GM19238 (cell line): ENCODE measurements at regions not wholly inside any gene's neighbourhood (a gene's known extent, or its start where the extent isn't known, plus 50 kb on each side); places are given as distances from the start of the nearest gene placed in this dataset.
"Not testable (repeated sequence)": the region's sequence is repeated elsewhere in the genome, so short reads cannot be mapped to it uniquely, and the experiment has no call there.

Experiments used
- DNase-seq: peaks from one replicate; pipeline ENCODE4 v3.0.0; 2011; ENCODE audit warnings: low spot score; ENCODE audit not compliant: insufficient read length

DNA sequence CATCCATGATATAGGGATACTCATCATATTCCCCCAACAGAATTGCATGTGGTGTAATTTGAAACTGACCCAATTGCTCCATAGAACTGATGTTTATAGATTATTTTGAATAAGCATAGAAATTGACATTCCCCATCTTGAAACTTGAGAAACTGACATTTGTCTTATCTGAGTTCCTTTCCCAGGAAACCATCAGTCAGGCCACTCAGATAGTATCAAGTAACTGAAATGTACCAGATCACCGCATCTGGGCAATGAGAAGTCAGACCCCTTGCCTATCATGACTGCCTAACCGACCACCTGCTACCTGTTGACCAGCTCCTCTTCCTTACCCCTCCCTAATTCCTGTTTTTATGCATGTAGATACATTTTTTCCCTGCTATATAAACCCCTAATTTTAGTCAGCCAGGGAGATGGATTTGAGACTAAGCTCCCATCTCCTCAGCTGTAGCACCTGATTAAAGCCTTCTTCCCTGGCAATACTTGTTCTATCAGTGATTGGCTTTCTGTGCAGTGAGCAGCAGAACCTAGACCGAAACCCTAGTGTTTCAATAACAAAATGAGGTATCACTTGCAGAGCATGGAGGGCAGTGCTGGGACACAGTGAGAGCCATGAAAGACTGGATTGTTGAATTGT lies 274.5 kb downstream of the LPIN1 start:
- DNase-seq: no peak

DNA sequence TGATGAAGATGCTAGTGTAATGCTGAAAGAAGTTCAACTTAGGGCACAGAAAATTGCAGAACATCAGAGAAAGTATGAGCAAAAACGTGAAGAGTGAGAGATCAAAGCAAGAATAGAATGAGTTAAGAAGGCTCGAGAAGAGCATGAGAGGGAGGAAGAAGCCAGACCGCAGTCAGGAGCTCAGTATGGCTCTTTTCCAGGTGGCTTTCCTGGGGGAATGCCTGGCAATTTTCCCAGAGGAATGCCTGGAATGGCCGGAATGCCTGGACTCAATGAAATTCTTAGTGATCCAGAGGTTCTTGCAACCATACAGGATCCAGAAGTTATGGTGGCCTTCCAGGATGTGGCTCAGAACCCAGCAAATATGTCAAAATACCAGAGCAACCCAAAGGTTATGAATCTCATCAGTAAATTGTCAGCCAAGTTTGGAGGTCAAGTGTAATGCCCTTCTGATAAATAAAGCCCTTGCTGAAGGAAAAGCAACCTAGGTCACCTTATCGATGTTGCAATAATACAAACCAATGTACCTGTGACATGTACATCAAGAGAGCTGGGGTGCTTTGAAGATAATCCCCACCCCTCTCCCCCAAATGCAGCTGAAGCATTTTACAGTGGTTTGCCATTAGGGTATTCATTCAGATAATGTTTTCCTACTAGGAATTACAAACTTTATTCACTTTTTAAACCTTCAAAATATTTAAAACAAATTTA lies 277.9 kb downstream of the LPIN1 start:
- not testable (repeated sequence) for DNase-seq

DNA sequence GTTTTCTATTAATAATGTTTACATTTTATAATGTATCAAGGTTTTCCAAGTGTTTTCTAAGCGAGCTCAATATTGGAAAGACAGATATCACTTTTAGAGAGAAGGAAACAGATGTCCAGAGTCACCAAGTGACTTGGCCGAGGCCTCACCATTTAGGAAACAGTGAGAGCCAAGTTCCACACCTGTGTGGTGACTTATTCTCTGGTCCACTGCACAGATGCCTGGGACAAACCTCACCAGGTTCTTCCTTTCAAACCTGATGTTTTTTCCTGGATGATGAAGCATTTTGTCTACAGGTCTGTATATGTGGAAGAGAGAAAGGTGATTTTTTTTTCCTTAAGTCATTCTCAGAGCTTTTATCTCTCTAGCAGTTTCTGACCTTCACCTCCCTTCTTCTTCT lies 280.7 kb downstream of the LPIN1 start:
- no peak for DNase-seq

DNA sequence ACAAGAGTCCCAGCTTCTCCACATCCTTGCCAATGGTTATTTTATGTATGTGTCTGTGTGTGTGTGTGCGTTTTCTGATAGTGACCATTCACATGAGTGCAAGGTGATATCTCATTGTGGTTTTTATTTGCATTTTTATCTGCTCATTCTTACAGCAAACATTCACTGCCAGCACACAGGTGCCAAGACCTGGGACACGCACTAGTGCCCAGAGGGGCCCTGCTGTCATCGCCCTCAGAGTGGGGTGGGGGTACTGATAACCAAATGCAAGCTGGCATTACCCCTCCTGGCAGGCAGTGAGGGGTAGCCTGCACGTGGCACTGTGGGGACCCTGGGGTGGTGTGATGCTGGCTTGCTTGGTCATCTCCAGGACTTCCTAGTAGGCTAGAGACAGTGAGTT lies 285.4 kb downstream of the LPIN1 start:
- no peak for DNase-seq

DNA sequence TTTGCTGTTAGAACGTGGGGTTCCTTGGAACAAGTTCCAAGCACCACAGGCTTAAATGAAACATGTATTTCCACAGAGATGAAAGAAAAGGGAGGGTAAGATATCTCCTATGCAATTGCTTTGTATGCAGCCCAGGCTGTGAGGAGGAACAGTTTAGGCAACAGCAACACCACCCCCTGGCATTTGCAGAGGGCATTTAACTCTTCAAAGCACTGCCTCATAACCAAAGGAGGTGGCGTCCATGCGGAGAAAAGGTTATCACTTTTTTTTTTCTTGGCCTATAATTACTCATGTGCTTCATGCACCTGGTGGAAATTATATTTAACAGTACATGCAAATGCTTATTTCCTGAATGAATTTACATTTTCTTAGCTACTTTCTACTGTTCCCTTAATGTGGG lies 286.0 kb downstream of the LPIN1 start:
- DNase-seq: peak; percentile 30

DNA sequence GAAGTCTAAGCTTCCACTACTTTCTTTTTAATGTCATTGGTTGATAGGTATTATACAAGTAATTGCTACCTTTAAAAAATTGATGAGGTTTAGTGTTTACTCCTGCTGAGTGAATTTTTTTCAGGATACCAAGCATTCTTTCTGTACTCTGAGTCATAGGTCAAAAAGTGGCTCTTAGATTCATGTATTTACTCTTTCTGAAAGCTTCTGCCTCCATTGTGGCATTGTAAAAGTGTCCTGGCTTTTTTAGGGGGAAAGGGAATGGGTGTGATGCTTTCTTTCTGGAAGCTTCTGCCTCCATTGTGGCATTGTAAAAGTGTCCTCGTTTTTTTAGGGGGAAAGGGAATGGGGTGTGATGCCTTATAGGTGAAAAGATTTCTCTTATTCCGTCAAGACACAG lies 286.5 kb downstream of the LPIN1 start:
- no peak for DNase-seq

DNA sequence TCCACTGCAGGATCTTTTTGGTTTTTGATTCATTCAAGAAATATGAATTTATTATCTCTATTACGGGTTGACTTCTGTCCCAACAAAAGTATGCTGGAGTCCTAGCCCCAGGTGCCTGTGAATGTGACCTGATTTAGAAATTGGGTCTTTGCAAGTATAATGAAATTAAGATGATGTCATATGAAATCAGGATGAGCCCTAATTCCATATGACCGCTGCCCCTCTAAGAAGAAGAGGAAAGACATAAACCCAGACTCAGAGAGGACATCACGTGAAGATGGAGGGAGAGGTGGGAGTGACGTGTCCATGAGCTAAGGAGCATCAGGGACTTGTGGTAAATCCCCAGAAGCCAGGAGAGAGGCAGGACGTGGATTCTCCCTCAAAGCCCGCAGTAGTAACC lies 287.1 kb downstream of the LPIN1 start:
- DNase-seq: no peak

DNA sequence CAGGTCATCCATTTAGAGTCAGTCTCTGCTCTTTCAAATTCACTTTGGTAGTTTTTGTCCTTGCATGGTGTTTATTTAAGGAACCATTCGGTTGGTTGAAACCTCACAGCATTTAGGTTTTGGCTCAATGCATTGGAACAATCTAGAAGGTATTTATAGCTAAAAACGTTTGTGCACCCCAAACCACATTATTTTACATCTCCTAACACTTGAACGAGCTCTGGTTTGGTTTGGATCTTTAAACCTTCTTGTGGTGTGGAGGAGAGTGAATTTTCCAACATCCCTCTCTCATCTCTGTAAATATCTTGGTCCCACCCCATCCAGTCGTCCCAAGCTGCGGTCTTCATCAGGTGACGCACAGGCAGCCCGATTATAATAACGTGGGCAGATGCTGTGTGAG lies 287.9 kb downstream of the LPIN1 start:
- no peak for DNase-seq

DNA sequence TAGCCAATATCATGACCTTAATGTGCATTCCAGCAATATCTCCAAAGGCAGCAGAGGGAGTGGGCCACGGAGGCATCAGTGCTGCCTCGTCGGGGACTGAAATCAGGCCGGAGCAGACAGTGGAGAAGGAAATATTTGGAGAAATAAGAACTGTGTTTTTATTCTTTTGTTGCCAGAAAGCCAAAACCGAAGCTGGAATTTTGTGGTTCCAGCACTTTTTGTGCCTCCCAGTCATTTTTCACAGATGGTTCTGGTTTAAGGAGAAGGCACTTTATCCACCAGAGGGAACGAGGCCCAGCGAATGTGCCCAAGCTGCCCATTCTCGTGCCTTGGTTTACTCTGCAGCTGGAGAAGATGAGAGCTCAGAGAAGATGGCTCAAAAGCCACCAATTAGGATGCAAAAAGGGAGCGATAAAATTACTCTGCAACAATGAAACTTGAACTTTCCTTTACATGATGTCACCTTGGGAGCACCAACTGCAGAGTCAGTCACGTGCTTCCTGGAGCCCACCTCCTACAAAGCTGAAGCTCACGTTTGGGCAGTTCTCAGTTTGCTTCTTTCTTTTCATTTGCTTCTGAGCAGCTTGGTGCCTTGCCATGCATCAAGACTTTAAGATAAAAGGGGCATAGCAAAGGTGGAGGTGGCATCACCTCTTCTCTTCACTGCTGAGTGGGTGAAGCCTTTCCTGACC lies 288.7 kb downstream of the LPIN1 start:
- no peak for DNase-seq

DNA sequence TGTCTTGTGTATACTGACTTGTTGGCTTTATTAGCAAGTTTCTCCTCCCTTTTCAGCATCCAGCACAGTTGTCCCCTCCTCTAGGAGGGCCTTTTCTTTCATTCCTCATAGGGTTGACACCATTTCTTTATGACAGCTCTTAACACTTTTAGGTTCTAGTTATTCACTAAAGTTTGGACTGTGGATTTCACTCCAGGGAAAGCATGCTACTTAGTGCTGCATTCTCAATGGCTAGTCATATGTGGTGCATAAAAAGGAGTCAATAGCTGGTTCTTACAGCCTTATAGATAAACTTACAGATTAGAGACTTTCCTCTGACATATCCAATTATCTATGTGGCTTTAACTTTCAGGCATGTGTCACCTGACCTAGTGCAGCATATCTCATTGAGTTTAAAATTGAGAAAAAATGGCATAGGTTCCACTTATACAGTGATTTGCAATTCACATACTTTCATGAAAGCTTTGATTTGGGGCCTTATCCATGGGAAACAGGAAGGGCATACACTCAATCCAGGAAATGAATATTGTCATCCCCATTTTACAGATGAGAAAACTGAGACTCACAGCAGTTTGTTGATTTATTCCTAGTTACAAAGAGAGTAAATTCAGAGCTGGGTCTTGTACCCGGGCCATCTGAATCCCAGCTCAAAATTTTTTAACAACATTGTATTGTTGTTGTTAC lies 289.7 kb downstream of the LPIN1 start:
- DNase-seq: no peak

DNA sequence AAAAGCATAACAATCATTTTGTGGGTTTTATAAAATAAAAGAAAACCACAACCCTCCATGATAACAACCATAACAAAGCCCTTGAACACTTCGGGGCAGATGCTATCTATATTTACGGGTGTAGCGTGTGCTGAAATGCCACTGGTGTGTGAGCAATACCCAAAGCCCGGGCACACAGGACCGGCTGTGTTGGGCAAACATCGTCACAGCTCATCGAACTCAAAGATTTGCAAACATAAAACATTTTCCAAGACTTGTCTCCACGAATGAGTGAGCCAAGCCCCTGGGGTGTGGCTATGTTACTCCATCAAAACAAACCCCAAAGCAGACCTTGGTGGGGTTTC lies 290.2 kb downstream of the LPIN1 start:
- DNase-seq: no peak

DNA sequence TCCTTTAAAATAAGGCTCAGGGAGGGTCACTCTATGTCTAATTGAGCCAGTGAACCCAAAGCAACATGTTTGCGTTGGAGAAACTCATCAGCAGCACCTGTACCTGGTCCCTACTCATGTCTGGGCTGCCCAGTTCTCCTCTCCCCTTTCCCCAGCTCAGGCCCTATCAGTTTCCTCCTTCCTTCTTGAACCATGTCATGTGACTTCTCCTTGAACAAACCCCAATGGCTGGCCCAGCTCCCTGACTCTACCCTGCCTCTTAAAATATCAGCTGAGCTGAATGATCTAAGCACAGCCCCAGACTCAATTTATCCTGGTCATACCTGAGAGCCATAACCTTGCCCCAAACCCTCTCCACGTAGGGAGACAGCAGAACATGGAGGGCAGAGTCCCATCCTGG lies 290.9 kb downstream of the LPIN1 start:
- DNase-seq: no peak

DNA sequence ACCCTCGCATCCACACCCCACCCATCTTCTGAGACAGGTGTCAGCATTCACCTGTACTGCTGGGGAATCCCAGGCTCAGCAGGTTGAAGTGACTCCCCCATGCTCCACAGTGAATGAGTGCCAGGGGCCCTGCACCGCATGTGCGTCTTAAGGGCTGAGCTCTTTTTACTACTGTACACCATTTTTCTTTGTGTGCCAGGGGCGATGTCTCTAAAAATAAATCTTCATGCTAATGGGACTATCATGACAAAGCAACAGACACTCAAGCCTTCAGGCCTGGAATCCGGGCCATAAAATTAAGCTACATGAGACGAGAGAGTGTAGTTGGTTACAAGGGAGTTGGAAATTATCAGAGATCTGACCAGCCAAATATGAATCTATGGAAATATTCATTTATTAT lies 294.8 kb downstream of the LPIN1 start:
- no peak for DNase-seq

DNA sequence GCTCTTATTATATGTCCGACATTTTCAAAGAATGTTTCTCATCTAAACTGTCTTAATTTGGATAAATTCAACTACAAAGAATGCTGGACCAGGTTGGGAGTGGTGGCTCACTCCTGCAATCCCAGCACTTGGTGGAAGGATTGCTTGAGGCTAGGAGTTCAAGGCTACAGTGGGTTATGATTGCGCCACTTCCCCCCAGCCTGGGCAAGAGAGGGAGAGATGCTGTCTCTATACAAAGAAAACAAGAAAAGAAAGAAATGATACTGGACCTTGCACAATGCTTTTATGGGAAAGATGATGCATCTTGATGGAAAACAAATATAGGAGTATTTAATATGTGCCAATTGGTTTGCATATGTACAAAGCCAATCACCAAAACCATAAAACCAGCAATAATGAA lies 296.7 kb downstream of the LPIN1 start:
- DNase-seq: no peak

DNA sequence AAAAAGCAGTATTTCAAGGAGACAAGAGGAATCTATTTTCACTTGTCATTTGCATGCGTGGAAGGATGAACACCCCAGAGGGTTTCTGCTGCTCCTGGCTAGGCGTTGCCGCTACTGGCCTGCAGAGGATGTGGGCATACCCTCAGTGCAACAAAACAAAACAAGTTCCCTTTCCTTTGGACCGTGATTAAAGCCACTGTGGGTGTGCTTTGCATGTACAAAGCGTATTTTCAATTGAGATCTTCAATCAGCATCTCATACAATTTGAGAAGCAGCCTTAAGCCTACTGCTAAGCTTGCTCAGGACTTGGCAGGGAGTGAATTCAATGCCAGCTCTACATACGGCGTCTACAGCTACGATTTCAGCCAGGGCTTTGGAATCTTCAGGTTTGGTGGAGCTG lies 298.4 kb downstream of the LPIN1 start:
- DNase-seq: peak; percentile 14

DNA sequence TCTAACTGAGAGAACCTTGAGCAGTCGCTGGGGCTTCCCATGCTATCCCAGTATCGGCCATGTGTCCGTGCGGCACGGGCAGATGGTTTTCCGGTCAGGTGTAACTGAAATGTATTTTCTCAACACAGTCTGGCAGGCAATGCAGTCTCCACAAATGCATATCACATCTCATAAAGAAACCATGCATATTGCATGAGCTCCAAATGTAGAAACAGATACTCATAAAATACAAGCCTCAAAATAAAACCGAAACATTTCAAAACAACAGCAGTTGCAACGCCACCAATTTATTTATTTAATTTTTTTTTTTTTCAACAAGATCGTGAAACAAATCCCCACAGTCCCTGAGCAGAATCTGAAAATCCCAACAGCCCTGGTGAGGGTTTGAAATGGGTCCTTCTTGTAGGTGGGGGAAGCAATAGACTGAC lies 299.4 kb downstream of the LPIN1 start:
- peak; percentile 22 for DNase-seq

DNA sequence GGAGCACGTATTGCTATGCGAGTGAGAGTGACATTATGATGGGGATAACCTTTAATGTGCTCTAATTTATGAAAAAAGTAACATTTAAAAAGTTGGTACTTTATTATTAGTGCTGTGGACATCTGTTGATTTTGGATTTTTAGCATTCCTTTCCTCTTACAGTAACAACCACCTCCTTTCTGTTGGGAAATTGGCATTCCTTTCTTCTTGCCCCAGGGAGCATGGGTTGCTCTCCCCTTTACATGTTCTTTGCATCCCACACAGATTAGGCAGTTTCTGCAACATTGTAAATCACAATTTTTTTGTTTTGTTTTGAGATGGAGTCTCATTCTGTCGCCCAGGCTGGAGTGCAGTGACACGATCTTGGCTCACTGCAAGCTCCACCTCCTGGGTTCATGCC lies 300.2 kb downstream of the LPIN1 start:
- DNase-seq: no peak

DNA sequence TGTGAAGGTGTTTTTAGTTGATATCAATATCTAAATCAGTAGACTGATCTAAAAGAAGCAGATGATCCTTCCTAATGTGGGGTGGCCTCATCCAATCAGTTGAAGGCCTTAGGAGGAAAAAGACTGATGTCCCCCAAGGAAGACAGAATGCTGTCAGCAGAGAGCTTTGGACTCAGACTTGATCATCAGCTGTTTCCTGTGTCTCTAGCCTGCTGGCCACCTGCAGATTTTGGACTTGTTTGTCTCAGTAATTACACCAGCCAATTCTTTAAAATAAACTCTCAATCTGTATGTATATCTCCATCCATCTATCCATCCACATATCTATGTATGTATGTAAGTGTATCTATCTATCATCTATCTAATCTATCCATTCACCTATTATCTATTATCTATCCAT lies 301.3 kb downstream of the LPIN1 start:
- no peak for DNase-seq

DNA sequence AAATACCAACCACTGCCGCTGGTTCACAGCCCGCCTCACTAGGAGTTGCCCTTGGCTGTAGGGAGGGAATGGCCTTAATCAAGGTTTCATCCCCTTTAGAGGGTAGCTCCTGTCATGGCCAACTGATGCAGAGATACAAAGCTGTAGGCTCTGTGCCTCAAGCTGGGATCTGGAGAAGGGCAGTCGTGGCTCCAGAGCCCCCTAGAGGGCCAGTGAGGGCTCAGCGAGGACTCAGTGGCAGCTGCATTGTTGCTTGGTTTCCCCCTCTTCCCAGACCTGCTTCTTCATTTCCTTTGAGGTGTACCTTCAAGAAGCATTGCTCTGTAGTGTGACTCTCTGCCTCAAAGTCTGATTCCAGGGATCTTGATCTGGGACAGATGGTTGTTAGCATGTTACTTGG lies 302.1 kb downstream of the LPIN1 start:
- no peak for DNase-seq

DNA sequence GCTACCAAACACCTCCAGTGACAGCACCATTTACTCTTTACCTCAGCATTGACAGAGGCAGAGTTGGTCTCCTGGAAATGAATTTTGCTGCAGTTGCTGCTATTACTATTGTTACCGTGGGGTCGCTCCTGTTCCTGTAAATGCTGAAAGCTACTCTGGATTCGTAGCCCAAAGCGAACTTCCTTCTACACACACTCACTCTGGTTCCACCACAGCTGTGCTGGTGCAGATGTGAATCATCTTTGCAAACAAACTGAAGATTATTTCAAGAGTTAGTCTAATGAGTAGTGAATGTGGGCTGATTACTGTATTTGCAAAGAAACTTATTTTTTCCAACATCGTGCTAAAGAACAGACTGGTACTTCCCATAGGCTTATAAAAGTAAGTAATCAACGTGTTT lies 304.0 kb downstream of the LPIN1 start:
- no peak for DNase-seq

DNA sequence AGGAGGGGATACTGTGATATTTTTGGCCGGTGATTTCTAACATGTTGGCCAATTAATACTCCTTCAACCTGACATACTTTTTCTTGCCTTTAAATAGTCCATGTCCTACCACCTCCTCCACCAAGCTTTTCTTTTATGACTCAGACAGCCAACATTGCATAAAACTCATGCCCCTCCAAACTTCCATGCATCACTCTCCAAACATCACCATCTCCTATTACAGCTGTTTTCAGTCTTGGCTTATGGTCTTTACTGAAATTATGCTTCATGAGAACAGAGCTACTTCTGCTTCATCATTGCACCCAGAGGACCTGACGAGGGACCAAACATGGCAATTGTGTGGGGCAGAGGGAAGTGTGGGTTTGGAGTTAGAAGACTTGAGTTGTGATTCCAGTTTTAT lies 305.4 kb downstream of the LPIN1 start:
- no peak for DNase-seq

DNA sequence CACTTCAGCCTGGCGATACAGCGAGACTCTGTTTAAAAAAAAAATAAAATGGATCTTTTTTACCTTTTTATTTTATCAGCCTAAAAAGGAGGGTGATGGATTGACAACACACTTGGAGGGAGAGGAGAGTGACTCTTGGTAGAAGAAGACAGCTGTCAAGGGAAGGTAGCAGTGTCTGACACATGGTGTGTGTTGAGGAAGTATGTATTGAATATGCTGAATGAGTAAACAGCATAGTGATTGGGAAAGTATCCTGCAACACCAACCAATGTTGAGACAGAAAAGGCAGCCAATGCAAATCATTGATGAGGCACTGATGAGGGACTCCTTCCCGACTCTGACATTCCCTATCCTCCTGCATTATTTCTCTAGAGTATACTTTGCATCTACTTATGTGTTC lies 306.4 kb downstream of the LPIN1 start:
- DNase-seq: no peak
